HG03097 (cell line): ENCODE measurements at regions not wholly inside any gene's neighbourhood (a gene's known extent, or its start where the extent isn't known, plus 50 kb on each side); places are given as distances from the start of the nearest gene placed in this dataset.

Source experiments
- ATAC-seq: cut with Tn5 transposase; IDR thresholded peaks from one replicate; pipeline ENCODE4 v1.9.1; 2021; ENCODE audit not compliant: unreplicated experiment, low FRiP score

DNA sequence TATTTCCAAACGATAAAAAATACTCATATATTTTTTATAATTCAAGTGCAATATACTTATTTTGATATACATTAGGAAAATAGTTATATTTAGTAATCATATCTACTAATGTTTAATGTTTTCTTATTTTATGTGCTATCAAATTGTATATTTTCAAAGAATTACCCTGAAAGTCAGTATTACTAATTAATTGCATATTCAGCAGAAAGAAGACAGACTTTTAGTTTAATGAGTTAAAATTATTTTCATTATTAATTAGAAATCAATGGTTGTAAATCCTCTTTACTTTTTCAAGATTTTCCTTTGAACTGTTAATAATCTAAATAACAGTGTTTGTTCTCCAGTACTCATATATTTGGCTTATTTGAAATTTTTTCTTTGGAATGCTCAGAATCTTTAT, 181.3 kb upstream of the NDST4 start:
- no peak for ATAC-seq

DNA sequence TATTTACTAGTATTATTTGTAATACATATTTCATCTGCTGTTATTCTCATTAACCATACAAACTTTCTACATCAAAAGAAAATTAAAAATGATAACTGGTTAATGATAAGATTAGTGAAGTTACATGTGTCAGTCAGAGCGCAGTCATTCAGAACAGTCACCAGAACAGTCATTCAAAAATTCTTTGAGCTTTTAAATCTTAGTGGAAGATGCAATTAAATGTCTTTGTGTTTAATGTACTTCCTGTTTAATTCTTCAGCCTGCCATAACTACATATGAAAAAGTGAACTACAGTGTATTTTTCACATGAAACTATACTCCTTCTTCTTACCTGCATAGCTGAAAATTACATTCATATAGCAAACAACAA, 179.7 kb upstream of the NDST4 start:
- no peak for ATAC-seq

DNA sequence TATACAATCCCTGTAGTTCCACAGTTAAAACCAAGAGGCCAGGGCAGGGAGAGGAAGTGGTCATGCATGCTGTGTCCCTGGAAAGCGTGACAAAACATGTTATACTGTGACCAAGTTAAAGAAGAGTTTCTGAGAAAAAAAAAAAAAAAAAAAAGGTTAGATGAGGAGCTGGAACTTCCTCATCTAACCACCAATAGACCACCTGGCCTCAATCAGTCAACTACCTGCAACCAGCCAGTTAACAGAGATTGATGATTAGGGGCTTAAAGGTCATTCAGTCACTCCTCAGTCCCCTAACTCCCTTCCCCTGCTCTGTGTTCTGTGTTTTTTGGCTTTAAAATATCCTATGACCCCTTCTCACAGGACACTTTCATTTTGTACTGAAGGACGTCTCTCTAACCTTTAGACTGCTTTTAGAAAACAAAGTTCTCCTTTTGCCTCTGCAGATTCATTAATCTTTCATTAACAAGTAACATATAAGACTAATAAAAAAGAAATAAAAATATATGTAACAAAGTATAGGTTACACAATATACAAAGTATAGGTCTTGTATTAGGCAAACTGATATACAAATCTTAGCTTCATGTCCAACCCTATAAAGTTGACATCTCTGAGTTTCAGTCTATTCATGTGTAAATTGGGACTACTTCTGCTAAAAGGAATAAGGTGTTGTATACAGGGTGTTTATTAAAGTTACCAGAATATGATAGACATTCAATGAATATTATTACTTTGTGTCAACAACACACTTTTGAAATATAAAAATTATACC, 179.1 kb upstream of the NDST4 start:
- peak; percentile 78 for ATAC-seq

DNA sequence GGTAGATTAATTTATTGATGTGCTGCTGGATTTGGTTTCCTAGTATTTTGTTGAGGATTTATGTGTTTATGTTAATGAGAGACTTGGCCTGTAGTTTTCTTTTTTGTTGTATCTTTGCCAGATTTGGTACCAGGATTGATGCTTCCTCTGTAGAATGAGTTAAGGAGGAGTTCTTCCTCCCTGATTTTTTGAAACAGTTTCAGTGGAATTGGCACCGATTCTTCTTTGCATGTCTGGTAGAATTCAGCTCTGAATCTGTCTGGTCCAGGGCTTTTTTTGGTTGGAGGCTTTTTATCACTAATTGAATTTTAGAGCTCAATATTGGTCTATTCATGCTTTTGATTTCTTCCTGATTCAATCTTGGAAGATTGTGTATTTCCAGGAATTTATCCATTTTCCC, 174.0 kb upstream of the NDST4 start:
- ATAC-seq = no peak

DNA sequence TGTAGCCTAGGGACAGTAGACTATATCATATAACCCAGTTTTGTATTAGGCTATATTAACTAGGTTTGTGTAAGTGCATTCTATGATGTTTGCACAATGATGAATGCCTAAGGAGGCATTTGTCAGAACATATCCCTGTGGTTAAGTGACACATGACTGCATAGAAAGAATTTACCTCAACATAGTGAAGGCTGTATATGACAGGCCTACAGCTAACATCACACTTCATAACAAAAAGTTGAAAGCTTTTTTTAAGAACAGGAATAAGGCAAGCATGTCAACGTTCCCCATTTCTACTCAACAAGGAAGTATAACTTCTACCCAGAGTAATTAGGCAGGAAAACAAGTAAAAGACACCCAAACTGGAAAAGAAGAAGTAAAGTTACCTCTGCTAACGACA, 165.9 kb upstream of the NDST4 start:
- no peak for ATAC-seq

DNA sequence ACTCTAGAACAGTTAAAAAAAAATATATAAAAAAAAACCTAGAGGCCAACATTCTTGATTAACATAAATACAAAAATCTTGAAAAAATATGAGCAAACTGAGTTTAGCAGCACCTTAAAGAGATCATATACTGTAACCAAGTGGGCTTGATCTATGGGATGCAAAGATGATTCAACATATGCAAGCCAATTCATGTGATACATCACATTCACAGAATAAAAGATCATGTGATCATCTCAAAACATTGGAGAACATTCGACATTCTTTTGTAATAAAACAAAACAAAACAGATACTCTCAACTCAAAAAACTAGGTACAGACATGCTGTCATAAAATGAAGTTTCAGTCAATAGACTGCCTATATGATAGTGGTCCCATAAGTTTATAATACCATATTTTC, 165.4 kb upstream of the NDST4 start:
- ATAC-seq = no peak

DNA sequence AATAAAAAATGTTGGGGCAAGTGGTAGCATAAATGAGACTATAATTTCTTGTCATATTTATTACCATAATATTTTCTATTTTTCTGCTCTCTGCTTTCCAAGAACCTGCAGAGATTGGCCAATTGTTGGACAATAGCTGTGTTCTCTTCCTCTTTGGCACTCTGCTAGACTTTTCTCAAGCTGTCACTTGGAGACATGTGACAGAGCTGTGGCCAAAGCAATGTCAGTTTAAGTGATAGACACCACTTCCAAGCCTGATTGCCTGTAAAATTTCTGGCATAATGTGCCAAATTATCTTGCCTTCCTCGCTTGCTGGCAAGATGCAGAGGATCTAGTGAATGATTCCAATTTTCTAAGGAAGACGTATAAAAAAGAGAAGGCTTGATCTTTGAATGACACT, 162.2 kb upstream of the NDST4 start:
- no peak for ATAC-seq

DNA sequence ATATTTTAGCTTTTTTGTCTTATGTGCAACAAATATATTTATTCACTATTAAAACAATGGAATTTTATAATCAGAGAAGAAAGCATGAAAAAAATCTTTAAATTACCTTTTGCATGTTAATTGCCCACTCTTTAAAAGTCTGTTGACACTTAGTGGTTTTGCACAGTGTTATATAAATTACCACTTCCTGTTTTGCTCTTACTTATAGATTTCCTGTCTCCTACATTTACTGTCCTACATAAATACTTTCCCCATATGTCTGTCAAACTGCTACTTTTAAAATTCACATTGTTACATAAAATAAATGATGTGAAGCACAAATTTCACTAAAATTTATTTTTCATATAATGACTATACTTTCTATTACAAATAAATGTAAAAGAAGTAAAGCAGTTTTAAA, 161.1 kb upstream of the NDST4 start:
- ATAC-seq = peak; percentile 72

DNA sequence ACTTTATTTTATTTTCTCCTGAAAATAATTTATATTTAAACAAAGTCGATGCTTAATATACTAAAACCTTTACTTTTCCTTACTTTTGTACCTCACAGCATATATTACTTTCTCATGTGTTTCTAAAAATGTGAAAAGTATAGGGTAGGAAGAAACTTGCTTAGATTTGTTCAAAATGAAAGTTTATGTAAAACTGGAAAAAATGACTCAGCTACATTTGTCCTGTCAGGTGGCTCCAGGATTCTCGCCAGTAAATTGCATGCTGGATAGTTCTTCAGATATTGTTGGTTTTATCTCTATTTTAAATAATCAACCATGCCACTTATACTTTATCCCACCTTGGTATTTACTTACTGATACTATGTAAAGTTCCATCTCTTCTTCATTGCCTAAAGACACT, 159.2 kb upstream of the NDST4 start:
- ATAC-seq = no peak

DNA sequence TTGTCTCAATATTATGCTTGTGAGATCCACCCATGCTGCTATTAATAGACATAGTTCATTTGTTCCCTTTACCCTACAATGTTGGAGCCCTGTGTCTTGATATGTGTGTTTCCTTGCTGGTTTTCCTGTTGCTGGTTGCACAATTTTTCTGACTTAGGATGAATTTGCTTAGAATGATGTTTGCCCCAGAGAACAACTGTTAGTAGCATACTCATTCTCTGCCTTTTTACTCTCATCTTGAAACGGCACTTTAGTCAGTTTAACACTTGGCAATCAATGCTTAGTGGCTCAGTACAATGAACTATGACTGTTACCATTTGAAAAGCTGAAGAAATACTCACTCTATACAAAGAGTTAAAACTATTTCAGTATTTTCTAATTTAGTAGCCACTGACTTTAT, 158.8 kb upstream of the NDST4 start:
- ATAC-seq = no peak

DNA sequence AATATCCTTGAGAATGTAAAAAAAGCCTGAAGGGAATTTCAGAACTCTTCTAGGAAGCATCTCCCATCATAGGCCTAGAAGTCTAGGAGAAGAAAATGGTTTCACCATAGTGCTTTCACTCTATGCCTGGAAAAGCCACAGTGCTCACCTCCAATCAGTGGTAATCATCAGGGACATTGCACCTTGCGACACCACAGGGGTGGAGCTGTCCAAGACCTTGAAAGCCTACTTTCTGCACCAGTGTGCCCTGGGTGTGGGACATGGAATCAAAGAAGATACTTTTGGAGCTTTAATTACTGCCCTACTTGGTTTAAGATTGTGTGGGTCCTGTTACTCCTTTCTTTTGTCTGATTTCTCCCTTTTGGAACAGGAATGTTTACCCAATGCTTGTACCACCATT, 146.8 kb upstream of the NDST4 start:
- no peak for ATAC-seq

DNA sequence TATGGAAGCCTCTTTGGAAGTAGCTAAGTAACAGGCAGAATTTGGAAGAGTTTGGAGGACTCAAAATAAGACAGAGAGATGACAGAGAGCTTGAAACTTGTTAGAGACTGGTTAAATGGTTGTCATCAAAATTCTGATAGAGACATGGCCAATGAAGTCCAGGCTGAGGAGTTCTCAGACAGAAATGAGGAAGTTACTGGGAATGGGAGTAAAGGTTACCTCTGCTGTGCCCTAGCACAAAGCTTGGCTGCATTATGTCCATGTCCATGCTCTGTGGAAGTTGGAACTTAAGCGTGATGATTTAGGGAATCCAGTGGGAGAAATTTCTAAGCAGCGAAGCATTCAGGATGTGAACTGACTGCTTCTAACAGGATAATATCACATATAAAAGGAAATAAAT, 146.2 kb upstream of the NDST4 start:
- no peak for ATAC-seq

DNA sequence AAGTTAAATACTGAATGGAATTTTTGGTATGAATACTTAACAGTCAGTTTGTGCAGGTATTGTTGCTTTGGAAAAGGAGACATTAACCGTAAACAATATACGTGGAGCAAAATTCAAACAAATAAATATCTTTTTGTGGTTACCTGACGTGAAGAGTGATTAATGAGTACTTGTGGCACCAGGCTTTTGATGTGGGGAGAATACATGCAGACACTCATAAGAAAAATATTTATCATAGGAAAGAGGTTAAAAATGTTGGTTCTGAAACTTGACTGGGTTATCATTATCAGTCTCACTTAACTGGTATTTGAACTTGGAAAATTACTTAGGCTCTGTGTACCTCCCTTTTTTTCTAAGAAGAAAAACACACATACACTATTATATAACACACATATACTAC, 136.4 kb upstream of the NDST4 start:
- ATAC-seq = no peak

DNA sequence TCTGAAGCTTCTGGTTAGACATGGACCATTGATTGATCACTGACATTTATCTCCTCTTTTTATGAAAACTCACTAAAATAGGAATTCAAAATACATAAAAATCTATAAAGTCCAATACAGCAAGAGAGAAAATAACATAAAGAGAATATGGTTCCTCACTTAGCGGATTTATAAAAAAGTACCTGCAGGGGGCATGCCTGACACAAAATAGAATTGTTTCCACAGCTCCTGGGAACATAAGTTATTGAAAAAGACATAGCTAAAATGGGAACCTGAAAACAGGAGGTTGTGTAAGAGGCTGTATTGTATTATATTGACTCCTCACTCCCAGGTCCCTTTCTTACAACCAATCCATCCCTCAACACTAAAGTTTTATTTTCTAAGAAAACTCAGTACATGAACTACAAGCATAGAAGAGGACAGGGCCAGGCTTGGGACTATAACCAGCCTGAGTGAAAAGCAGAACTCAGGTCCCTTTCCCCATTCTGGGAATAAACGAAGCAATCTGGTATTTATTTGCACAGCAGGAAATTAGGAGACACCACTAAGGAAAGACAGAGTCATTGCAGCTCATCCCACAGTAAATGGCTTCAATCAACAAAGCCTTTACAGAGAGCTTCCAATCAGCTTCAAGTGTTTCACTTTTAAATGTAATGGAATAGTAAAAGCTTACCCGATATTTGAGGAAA, 121.1 kb upstream of the NDST4 start:
- peak; percentile 47 for ATAC-seq

DNA sequence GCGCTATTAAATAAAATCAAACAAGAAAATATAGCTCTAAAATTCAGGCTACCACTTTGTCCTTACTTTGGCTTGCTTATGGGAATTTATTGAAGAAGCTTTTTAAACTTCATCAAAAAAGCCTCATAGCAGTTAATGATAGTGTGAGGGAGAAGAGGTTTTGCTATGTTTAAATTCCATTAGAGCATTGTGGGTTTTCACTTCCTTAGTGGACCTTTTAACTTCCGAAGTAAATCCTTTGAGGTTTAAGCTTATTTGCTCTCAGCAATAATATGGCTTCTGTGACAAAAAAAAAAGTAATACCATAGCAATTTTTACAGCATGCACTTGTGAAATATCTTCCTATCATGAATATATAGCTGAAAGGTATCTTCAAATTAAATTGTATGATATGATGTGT, 120.2 kb upstream of the NDST4 start:
- ATAC-seq = peak; percentile 66

DNA sequence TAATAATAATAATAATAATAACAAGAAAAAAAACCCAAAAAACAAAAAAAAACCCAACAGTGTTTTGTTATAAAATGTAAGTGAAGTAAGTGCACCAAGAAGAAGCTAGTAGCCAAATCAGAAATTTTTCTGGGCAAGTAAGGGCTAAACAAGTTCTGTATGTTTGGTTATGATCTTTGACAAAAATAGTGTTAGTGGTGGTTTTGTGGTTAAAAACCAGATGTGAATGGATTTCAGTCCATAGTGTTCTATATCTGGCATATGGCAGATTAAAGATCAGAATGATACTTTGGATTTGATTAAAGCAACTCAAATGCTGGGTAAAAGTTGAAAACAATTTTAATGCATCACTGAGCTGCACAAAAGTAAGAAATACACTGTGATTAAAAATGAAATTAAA, 116.5 kb upstream of the NDST4 start:
- no peak for ATAC-seq

DNA sequence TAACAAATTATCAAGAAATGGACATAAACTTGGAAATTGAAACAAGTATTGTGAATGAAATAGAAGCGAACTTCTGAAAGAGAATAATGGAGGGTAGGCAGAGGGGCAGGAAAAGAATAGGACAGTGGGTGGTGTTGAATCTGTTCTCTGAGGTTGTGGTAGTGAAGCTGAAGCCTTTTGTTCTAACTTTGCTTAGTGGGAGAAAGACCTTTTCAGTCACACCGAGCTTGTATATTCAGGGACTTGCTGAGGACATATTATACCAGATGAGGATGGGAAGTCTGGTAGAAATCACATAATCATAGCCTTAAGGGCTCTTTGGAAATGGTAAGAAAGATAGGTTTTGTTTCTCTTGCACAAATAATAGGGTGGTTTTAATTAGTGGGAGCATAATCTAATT, 115.4 kb upstream of the NDST4 start:
- no peak for ATAC-seq

DNA sequence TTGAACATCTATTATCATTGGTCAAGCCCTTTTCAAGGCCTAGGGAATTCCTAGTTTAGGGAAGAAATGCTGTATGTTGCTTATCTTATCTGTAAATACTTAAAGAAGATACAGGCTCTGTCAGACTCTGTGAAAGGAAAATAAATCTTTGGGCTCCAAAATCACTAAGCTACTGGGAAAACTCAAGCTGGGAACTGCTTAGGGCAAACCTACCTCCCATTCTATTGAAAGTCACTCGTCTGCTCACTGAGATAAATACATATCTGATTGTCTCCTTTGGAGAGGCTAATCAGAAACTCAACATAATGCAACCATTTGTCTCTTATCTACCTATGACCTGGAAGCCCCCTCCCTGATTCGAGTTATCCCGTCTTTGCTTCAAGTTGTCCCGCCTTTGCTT, 108.6 kb upstream of the NDST4 start:
- no peak for ATAC-seq

DNA sequence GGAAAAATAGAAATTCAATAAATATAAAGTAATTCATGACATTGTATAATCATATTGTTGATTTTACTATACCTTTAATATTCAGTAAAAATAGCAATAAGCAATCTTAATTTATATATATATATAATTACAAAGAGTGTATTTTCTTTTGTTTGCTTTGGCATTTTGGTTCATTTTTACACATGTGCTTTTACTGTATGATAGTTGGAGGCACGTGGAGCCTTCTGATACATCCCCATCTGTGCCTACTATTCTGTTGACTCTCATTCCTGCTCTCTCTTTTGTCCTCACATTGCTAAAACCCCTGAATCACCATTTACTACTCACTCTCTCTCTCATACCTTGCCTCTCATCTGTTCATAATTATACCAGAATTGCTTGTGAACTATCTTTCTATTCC, 106.4 kb upstream of the NDST4 start:
- ATAC-seq = no peak

DNA sequence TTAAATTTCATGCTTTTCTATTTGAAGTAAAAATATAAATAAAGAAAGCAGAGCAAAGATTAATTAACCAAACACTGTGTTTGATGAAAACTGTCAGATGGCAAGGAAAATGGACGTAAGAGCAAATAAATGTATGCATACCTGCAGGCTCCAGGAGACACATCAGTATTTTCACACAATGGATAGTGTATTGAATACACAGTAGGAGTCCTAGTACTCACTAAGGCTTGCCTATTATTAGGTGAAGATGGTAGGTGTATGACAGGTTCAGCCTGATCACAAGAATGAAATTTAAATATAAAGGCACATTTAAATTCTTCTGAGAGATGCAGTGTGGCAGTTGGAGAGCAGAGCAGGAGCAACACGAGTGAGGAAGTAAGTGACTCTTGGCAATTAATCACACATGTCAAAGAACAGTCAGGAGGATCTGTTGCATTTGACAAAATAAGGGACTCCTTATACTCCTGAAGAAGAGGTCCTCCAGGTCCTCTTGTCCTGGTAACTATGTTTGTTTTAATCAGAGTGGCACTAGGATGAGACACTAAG, 106.0 kb upstream of the NDST4 start:
- no peak for ATAC-seq

DNA sequence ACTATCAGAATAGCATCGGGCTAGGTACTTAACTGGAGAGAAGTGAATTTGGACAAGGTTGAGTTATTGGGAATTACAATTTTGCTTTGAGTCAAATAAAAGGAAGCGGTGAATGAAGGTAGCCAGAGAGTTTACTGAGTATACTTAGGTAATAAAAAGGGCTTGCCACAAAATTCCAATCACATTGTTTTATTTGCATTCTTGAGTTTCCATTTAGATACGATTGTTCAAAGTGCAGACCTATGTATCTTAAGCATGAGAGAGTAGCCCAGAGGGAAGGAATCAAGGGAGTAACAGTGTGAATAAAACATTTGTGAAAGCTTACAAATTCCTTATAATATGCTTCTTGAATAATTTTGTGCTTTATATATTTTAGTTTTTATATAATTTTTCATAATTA, 102.5 kb upstream of the NDST4 start:
- ATAC-seq = no peak

DNA sequence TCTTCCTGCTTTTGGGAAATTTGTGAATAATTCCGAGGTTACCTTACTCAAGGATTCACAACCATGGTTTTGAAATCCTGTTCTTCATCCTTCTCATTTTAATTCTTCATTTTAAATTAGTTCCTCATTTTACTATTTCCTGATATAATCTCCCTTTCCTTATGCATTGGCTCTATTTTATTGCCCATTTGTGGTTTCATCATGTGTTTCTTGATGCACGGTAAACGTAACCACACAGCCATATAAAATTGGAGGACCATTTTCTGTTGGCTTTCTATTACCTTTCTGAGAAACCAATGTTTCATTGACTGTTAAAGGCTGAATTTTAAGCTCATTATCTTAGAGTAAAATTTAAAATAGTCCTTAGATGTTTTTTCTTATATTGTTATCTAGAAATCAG, 100.3 kb upstream of the NDST4 start:
- ATAC-seq = no peak

DNA sequence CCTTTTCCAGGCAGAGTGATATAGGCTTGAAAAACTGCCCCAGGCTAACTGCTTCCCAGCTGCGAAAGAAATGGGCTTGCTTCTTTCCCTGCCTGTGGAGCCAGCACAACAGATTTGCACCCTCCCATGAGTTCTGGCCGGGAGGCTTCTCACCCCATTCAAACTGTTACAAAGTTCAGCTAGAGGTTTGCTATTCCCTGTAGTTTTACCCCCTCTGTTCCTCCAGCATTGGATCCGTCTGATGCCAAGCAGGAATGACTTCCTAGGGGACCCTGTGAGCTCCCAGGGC, 87.6 kb upstream of the NDST4 start:
- no peak for ATAC-seq
